Endothelial cell of umbilical vein (primary cell): ENCODE measurements at regions not wholly inside any gene's neighbourhood (a gene's known extent, or its start where the extent isn't known, plus 50 kb on each side); places are given as distances from the start of the nearest gene placed in this dataset.

Source experiments
- BruUV-seq: library from RNA; stranded (reverse); fragments of 400-500 nt; replicated peaks from 2 replicates; lab custom pipeline; 2021; lab: Mats Ljungman, UMichigan
- CTCF ChIA-PET: fragments of 300-600, 350-600 bp; sonication (Branson Sonifier 250); formaldehyde crosslinking; loops from one replicate; lab custom pipeline; 2021; ENCODE audit warnings: antibody characterized with exemption, inconsistent platforms; lab: Charles Lee
- POLR2A ChIA-PET: fragments of 300-600, 350-600 bp; sonication (Branson Sonifier 250); formaldehyde crosslinking; loops from one replicate; lab custom pipeline; 2021; ENCODE audit warnings: antibody characterized with exemption, inconsistent platforms; lab: Charles Lee
- DNase-seq: peaks from one replicate; pipeline ENCODE4 v3.0.0-alpha.2; 2011; ENCODE audit warnings: low read depth, low spot score
- FAIRE-seq: peaks from 2 replicates; lab custom pipeline; 2011; peaks lifted over from hg19 to GRCh38; lab: Jason Lieb, UNC
- H2AFZ ChIP-seq: 2 replicates; pipeline ENCODE4 v1.6.0; 2012; ENCODE audit warnings: low read depth, low read length, control low read depth, inconsistent platforms
- H3K27ac ChIP-seq: 2 replicates; pipeline ENCODE4 v1.5.1; 2011; ENCODE audit warnings: low read depth, mild to moderate bottlenecking, control low read depth, low read length, moderate library complexity; ENCODE audit not compliant: insufficient read depth
- H3K27me3 ChIP-seq, 2 experiments: 2 replicates each; pipeline versions ENCODE4 v1.6.0 to v1.6.1; 2011; ENCODE audit warnings: low read length in 2 of 2, mixed read lengths in 1 of 2; ENCODE audit not compliant: control insufficient read depth in 2 of 2, insufficient read depth in 2 of 2
- H3K36me3 ChIP-seq, 2 experiments: 2 replicates in 1 of 2; 3 replicates in 1 of 2; pipeline ENCODE4 v1.5.1; 2011; ENCODE audit warnings: low read length in 2 of 2, mild to moderate bottlenecking in 1 of 2, moderate library complexity in 1 of 2; ENCODE audit not compliant: control insufficient read depth in 2 of 2, insufficient read depth in 2 of 2; ENCODE audit errors: extremely low read depth in 1 of 2
- H3K4me1 ChIP-seq: 3 replicates; pipeline ENCODE4 v1.5.1; 2011; ENCODE audit warnings: mild to moderate bottlenecking, low read length; ENCODE audit not compliant: control insufficient read depth, insufficient read depth; ENCODE audit errors: extremely low read depth
- H3K4me2 ChIP-seq: 2 replicates; pipeline ENCODE4 v1.6.1; 2011; ENCODE audit warnings: low read length, control low read depth, mixed read lengths; ENCODE audit not compliant: insufficient read depth
- H3K4me3 ChIP-seq, 3 experiments: fragments of 200-600 bp in 1 of 3; sonication (generic), shearing (Covaris generic) in 1 of 3; replicated peaks in 1 of 3; 2 replicates each; pipeline ENCODE4 v1.5.1; 2011 to 2016; ENCODE audit warnings: control low read depth in 3 of 3, low read length in 3 of 3, mild to moderate bottlenecking in 2 of 3, inconsistent platforms in 1 of 3, low read depth in 1 of 3, moderate library complexity in 1 of 3; ENCODE audit not compliant: insufficient read depth in 1 of 3
- H3K79me2 ChIP-seq: 2 replicates; pipeline ENCODE4 v1.6.0; 2012; ENCODE audit warnings: low read length, inconsistent platforms; ENCODE audit not compliant: control insufficient read depth, insufficient read depth
- H3K9ac ChIP-seq: replicated peaks from 2 replicates; pipeline ENCODE3; 2011; ENCODE audit warnings: low read length, control low read depth; ENCODE audit not compliant: insufficient read depth; ENCODE audit errors: extremely low read depth
- H3K9me1 ChIP-seq: replicated peaks from 3 replicates; pipeline ENCODE4 v1.6.0; 2011; ENCODE audit warnings: mild to moderate bottlenecking, low read length; ENCODE audit not compliant: control insufficient read depth, insufficient read depth; ENCODE audit errors: extremely low read depth
- H3K9me3 ChIP-seq: replicated peaks from 2 replicates; pipeline ENCODE4 v1.5.1; 2012; ENCODE audit warnings: low read length, inconsistent platforms; ENCODE audit not compliant: control insufficient read depth, insufficient read depth
- H4K20me1 ChIP-seq: replicated peaks from 2 replicates; pipeline ENCODE3; 2011; ENCODE audit warnings: mild to moderate bottlenecking, low read length; ENCODE audit not compliant: control insufficient read depth, insufficient read depth; ENCODE audit errors: extremely low read depth
- CTCF ChIP-seq, 2 donors: IDR thresholded peaks; 1 replicate in 1 of 2; 2 replicates in 1 of 2; pipeline ENCODE4 v1.5.1; 2011; ENCODE audit warnings: low read length in 2 of 2, mild to moderate bottlenecking in 2 of 2, moderate library complexity in 2 of 2, control low read depth in 1 of 2, inconsistent platforms in 1 of 2, low read depth in 1 of 2; ENCODE audit not compliant: insufficient read depth in 1 of 2; ENCODE audit errors: extremely low read depth in 1 of 2
- EZH2 ChIP-seq: IDR thresholded peaks from 2 replicates; pipeline ENCODE4 v1.6.1; 2012; ENCODE audit warnings: borderline replicate concordance, low read depth, mild to moderate bottlenecking, moderate library complexity, low read length, inconsistent platforms; ENCODE audit not compliant: severe bottlenecking
- FOS ChIP-seq: IDR thresholded peaks from 2 replicates; pipeline ENCODE4 v1.6.1; 2011; ENCODE audit warnings: mild to moderate bottlenecking, low read length, moderate library complexity, borderline replicate concordance; ENCODE audit not compliant: insufficient read depth
- GATA2 ChIP-seq: IDR thresholded peaks from 2 replicates; pipeline ENCODE4 v1.7.0; 2011; ENCODE audit warnings: low read depth, mild to moderate bottlenecking, moderate library complexity, mixed read lengths, low read length; ENCODE audit not compliant: insufficient read length, insufficient read depth
- JUN ChIP-seq: IDR thresholded peaks from 2 replicates; pipeline ENCODE4 v1.6.1; 2011; ENCODE audit warnings: borderline replicate concordance, low read depth; ENCODE audit not compliant: insufficient read length, insufficient read depth
- MAX ChIP-seq: IDR thresholded peaks from 2 replicates; pipeline ENCODE4 v1.6.1; 2011; ENCODE audit not compliant: insufficient read depth, insufficient read length
- MYC ChIP-seq: IDR thresholded peaks from one replicate; pipeline ENCODE4 v1.6.1; 2011; ENCODE audit warnings: mild to moderate bottlenecking, low read depth, low read length
- POLR2A ChIP-seq: IDR thresholded peaks from 2 replicates; pipeline ENCODE4 v1.6.1; 2012; ENCODE audit warnings: low read depth, mild to moderate bottlenecking, control low read depth, low read length
- POLR2AphosphoS5 ChIP-seq: IDR thresholded peaks from 2 replicates; pipeline ENCODE4 v1.6.1; 2012; ENCODE audit warnings: low read depth, mild to moderate bottlenecking, control low read depth, low read length, moderate library complexity; ENCODE audit not compliant: insufficient read depth
- dilution Hi-C: fragments of 300-500 bp; cut with MboI; formaldehyde crosslinking; loops from one replicate; pipeline ENCODE4 v1.15.0; 2019; ENCODE audit warnings: low sequenced_read_pairs; ENCODE audit not compliant: extremely low pct_ligation_motif_present
- intact Hi-C: fragments of 100-400 bp; cut with micrococcal nuclease; formaldehyde crosslinking; loops from one replicate; pipeline ENCODE4 v1.10.0; 2022

GRCh38 chr5:98722188-98722587, 51.3 kb upstream of the RGMB start:
- no peak overlapping the region for H2AFZ ChIP-seq
- H3K9ac ChIP-seq: no peak overlapping the region
- dilution Hi-C loops (no loop called here), intact Hi-C loops (no loop called here)
- TF ChIP-seq POLR2A: no peak
- no peak for TF ChIP-seq GATA2
- no peak for TF ChIP-seq EZH2
- no peak for TF ChIP-seq FOS
- TF ChIP-seq MAX: no peak
- TF ChIP-seq JUN: no peak
- TF ChIP-seq POLR2AphosphoS5: no peak
- no peak for TF ChIP-seq MYC
- TF ChIP-seq CTCF (IDR thresholded peaks at IDR 0.05; ENCODE audit: extremely low read depth in 1 of 2, insufficient read depth in 1 of 2, low read depth in 1 of 2, low read length in 2 of 2): no peak
- FAIRE-seq (no peak), DNase-seq (no peak)
- H3K4me1 ChIP-seq: no peaks in the 10 kb centered on the region
- H3K36me3 ChIP-seq: no peaks in the 10 kb centered on the region
- BruUV-seq: no TSS peak
- ChIA-PET CTCF (interaction anchor here (1.2 to 1.8 kb wide), 4 partner anchors 10 to 18 kb away, joined by 3 to 6 read pairs (median 4); no protein-coding TSS in a partner anchor), POLR2A (no interaction called here)
- H3K79me2 ChIP-seq: no peaks in the 10 kb centered on the region
- H3K27me3 ChIP-seq: peaks cover 0 to 2% of the 10 kb centered on the region in 2 experiments
- no peaks in the 10 kb centered on the region for H4K20me1 ChIP-seq
- no peak overlapping the region for H3K4me3 ChIP-seq
- no peaks in the 10 kb centered on the region for H3K9me3 ChIP-seq
- H3K27ac ChIP-seq: no peak overlapping the region
- H3K4me2 ChIP-seq: no peak overlapping the region
- no peaks in the 10 kb centered on the region for H3K9me1 ChIP-seq
